ENCODE measurements at regions not wholly inside any gene's neighbourhood (a gene's known extent, or its start where the extent isn't known, plus 50 kb on each side); places are given as distances from the start of the nearest gene placed in this dataset.

DNA sequence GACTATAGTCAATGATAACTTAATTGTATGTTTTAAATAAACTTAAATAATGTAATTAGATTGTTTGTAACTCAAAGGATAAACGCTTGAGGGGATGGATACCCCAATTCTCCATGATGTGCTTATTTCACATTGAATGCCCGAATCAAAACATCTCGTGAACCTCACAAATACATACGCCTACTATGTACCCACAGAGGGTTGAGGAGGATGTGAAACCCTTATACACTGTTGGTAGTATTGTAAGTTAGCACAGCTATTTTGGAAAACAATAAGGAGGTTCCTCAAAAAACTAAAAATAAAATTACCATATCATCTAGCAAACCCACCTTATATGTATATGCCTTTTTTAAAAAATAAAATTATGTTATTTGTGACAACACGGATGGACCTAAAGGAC, 198.6 kb downstream of the MRPL39 start:
- no peak for TF ChIP-seq EZH2 (optimal IDR thresholded peaks at IDR 0.05; ENCODE audit: low read depth, low read length)
- no peak for TF ChIP-seq CTCF (IDR thresholded peaks at IDR 0.05; ENCODE audit: low read length)
- no peak for TF ChIP-seq EZH2phosphoT487 (IDR thresholded peaks at IDR 0.05; ENCODE audit: low read length)
